Epidermal melanocyte (primary cell): ENCODE measurements at regions not wholly inside any gene's neighbourhood (a gene's known extent, or its start where the extent isn't known, plus 50 kb on each side); places are given as distances from the start of the nearest gene placed in this dataset.

Experiments used
- DNase-seq: peaks from one replicate; pipeline ENCODE4 v3.0.0; 2011; ENCODE audit warnings: low spot score; ENCODE audit not compliant: insufficient read length

DNA sequence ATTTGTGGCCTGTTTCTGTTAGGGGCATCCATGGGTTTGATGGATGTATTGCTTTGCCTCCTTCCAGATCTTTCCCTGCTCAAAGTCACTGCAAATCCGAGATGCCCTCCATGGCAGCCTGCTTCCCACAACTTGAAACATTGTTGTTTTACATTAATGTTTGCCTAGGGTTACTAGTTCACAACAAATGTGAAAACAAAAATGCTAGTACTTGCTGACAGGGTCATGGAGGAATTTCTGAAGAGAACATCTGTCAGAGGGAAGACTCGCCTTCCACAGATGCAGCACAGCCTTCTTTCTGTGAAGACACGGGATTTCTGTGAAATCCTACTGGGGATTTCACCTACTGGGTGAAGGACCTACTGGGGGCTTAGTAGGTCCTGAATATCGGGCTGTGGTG, 260.0 kb upstream of the FN1 start:
- no peak for DNase-seq

DNA sequence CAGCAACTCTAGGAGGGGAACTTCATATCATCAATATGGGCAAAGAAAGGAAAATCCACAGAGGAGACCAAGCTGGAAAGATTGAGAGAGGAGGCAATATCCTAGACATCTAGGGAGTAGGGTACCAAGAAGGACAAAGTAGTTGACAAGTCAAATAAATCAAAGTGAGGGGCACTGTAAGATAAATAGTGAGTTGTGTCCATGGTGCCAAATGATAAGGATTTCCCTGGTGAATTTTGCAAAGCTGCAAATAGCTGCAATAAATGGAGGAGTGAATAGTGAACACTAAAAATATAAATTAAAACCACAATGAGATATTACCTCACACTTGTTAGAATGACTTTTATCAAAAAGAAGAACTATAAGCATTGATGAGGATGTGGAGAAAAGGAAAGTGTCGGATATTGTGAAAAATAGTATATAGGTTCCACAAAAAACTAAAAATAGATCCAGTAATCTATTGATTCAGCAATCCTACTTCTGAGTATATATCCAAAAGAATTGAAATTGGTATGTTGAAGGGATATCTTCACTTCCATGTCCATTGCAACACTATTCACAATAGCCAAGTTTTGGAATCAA, 258.2 kb upstream of the FN1 start:
- DNase-seq = no peak

DNA sequence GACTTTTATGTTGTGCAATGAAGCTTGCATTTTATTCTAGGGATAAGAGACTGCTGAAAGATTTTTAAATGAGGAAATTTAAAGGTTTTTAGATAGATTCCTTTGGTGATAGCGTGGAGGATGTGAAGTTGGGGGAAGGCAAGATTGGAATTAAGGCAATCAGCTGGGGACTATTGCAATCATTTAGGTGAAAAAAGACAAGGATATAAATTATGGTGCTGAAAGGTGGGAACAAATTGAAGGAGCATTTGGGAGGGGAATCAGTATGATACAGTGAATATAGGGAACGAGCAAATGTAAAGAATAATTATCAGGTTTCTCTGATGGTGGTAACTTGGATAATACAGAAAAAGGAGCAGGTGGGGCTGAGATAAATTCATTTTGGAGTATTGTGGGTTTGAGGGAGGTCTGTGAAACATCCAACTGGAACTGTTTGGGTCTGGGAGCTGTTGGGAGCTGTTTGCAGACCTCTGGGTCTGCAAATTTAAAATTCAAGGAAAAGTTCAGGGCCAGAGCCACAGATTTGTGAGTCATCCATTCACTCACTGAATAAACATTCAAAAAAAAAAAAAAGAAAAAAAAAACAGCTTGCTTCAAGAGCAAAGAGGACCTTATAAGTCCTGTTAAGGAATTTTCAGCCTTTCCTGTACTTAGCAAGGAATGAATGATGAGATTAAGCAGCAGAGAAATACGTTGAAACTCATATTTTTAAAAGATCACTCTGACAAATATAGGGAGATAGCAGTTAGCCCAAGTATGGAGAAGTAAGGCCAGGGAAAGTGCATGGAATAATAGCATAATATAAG, 257.5 kb upstream of the FN1 start:
- no peak for DNase-seq

GRCh38 chr2:215692387-215693079, 256.7 kb upstream of the FN1 start:
- DNase-seq = no peak

DNA sequence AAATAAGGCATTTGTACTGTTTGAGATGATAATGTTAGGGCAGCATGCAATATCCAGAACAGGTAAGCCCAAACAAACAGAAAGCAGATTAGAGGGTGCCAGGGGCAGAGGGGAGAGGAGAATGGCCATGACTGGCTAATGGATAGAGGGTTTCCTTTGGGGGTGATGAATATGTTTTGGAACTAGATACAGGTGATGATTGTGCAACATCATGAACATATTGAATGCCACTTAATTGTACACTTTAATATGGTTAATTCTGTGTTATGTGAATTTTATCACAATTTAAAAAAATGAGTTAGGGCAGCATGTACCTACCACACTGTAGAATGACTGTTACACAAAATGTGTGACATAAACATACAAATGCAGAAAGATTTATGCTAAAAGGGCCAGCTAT, 255.5 kb upstream of the FN1 start:
- no peak for DNase-seq

- no peak for DNase-seq
These were observed 251.5 kb upstream of the FN1 start for GRCh38 chr2:215687149-215688031.

GRCh38 chr2:215685238-215685990, 249.5 kb upstream of the FN1 start:
- DNase-seq = no peak

- DNase-seq = no peak
These were observed 248.8 kb upstream of the FN1 start for GRCh38 chr2:215684448-215685237.

DNA sequence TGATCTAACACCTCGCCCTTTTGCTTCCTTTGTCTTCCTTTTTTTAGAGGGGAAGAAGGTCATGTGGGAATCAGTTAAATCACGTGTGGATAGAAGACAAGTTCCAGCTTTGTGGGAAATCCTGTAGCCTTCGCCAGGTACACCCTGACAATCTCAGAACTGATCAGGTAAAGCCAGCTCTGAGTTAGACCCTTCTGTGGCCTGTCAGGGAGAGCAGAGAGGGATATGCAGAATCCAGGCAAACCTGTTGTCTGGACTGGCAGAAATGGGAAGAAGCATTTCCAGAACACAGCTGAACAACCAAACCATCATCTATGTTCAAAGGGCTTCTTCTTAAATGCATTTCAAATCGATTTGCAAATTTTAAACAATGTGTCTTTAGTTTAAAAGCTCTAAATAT, 247.4 kb upstream of the FN1 start:
- DNase-seq = no peak

DNA sequence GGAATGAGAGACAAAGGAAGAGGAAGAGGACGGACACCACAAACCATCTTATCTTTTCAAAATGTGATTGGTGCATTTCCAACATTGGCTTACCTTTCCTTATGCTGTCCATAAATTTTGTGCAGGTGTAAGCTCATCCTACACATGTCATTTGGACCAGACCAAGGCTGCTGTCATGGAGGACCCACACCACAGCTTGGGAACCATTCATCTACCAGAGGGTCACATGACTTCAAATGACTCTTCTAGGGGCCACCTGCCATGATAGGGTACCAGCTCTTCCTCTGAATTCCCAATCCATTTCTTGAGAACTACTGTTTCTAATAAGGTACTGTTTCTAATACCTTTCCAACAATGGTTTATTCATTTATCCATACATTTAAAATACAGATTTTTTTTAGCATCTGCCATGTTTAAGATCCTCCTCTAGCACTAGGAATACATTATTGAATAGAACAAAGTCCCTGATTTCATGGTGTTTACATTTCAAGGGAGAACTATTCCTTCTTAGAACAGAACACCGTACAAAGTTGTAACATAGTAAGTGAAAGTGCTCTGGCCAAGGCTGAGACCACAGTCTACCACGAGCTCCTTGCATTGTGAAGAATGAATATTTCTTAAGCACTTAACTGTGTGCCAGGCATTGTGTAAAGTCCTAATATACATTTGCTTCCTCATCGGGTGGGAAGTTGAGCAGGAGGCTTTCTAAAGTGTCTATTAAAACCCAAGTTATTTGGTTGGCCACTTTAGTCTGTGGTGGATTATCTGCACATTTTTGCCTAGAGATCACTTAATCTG, 246.1 kb upstream of the FN1 start:
- no peak for DNase-seq

- DNase-seq = no peak
These were observed 245.0 kb upstream of the FN1 start for GRCh38 chr2:215680605-215681598.

GRCh38 chr2:215678094-215678493, 242.2 kb upstream of the FN1 start:
- DNase-seq = no peak

DNA sequence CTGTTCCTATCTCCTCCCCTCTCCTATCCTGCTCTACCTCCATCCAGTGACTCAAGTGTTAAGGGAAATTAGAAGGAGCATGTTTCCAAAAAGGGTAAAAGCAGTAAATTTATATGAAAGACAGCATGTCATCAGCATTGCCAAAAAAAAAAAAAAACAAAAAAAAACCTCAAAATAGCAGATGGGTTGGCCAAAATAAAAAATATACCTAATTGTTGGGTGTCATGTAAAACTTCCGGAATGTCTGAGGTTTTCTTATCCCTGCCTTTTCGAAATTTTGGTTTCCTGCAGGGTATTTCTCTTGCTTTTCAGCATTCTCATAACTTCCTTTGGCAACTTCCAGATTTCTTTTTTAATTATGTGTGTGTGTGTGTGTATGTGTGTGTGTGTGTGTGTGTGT, 241.6 kb upstream of the FN1 start:
- no peak for DNase-seq

GRCh38 chr2:215672406-215672805, 236.5 kb upstream of the FN1 start:
- DNase-seq = no peak

- DNase-seq = no peak
These were observed 235.8 kb upstream of the FN1 start for GRCh38 chr2:215671691-215672090.

DNA sequence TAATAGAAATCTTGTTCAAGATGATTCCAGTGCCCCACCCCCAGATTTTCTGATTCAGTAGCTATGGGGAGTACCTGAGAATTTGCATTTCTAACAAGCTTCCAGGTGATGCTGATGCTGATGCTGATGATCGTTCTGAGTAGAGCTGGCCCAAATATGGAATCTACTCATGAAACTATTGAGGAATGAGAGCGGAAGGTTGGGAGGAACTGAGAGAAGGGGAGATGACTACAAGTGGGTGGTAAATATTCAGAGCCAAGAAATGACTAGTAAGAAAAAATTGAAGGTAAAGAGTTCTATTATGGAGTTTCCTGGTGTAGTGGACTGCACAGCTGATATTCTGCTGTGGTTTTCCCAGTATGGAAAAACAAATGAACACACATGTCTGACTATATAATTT, 235.4 kb upstream of the FN1 start:
- no peak for DNase-seq

DNA sequence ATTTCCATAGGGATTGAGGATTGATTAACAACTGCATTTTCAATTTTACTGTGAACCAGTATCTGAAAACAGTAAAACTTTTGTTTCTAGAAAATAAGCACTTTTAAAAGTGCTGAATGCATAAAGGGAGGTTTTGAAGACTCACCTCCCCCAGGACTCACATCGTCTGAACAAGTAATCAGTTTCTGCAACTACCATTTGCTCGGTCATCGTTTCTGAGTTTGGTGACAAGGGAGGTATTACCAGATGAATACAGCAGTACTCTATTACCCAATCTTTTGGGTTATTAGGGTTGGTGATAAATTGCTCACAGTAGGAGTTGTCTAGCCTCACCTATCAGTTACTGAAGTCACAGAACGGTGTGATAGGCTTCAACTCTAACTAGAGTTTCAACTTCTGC, 234.5 kb upstream of the FN1 start:
- DNase-seq = no peak

GRCh38 chr2:215668378-215668775, 232.5 kb upstream of the FN1 start:
- no peak for DNase-seq
